Fibroblast of pulmonary artery (primary cell): ENCODE measurements at regions not wholly inside any gene's neighbourhood (a gene's known extent, or its start where the extent isn't known, plus 50 kb on each side); places are given as distances from the start of the nearest gene placed in this dataset.

Source experiments
- DNase-seq: peaks from one replicate; pipeline ENCODE4 v3.0.0-alpha.2; 2010; ENCODE audit warnings: low read depth
- H3K4me3 ChIP-seq: replicated peaks from 2 replicates; pipeline ENCODE4 v1.5.1; 2011; ENCODE audit warnings: low read depth, mild to moderate bottlenecking, control low read depth, low read length, moderate library complexity
- TF ChIP-seq, protein P1 (sequence below): IDR thresholded peaks from 2 replicates; pipeline ENCODE4 v1.5.1; 2011; ENCODE audit warnings: mild to moderate bottlenecking, control low read depth, low read length, inconsistent platforms; ENCODE audit errors: missing control alignments

DNA sequence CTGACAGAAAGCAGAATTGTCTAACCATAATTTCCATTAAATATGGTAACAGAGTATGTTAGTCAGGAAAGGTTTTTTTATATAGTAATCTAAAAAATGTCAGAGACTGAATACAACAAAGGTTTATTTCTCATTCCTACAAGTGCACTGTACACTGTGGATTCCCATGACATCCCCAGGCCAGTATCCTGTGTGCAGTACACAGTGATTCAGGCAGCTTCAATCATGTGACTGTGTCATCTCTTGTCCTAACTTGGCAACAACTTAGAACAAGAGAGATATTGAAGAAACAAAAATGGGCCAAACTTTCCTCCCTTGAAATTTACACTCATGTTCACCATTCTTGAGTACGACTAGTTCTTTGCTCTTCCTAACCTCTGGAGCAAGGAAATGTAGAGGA is 189.8 kb upstream of the SEMA3A start:
- DNase-seq: no peak
- TF ChIP-seq, protein P1, sequence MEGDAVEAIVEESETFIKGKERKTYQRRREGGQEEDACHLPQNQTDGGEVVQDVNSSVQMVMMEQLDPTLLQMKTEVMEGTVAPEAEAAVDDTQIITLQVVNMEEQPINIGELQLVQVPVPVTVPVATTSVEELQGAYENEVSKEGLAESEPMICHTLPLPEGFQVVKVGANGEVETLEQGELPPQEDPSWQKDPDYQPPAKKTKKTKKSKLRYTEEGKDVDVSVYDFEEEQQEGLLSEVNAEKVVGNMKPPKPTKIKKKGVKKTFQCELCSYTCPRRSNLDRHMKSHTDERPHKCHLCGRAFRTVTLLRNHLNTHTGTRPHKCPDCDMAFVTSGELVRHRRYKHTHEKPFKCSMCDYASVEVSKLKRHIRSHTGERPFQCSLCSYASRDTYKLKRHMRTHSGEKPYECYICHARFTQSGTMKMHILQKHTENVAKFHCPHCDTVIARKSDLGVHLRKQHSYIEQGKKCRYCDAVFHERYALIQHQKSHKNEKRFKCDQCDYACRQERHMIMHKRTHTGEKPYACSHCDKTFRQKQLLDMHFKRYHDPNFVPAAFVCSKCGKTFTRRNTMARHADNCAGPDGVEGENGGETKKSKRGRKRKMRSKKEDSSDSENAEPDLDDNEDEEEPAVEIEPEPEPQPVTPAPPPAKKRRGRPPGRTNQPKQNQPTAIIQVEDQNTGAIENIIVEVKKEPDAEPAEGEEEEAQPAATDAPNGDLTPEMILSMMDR: no peak
- H3K4me3 ChIP-seq: no peak overlapping the region

DNA sequence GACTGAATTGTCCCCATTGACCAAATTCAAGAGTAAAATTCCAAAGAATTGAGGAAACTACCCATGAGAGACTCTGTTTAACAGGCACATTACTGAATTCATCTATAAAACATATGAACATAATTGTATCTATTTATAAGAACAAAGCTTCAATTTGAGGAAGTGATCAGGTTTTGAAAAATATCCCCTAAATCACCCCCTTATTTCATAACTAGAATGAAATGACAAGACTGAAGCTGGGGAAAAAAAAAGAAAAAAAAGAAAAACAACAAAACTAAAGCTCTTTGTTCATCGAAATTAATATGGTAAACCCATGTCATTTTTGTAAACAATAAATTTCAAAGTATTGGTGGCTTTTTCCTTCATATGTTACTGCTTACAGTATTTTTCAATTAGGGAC is 184.9 kb upstream of the SEMA3A start:
- H3K4me3 ChIP-seq: no peak overlapping the region
- no peak for DNase-seq
- TF ChIP-seq, protein P1: no peak

DNA sequence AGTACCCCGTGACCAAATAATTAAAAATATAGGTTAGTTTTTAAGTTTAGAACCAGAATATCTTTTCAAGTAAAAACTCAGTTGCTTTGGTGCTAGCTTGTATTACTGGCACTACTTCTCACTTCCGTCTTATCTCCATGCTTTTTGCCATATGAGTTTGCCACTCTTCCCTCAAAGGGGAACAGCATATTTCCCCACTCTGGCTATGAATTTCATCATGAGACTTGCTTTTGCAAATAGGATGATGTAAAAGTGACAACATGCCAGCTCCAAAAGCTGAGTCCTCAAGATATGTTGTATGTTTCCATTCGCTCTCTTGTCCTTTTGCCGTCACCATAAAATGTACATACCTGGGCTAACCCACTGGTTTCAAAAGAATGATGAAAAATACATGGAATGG is 178.1 kb upstream of the SEMA3A start:
- TF ChIP-seq, protein P1: no peak
- peak; percentile 54 for DNase-seq
- no peak overlapping the region for H3K4me3 ChIP-seq

DNA sequence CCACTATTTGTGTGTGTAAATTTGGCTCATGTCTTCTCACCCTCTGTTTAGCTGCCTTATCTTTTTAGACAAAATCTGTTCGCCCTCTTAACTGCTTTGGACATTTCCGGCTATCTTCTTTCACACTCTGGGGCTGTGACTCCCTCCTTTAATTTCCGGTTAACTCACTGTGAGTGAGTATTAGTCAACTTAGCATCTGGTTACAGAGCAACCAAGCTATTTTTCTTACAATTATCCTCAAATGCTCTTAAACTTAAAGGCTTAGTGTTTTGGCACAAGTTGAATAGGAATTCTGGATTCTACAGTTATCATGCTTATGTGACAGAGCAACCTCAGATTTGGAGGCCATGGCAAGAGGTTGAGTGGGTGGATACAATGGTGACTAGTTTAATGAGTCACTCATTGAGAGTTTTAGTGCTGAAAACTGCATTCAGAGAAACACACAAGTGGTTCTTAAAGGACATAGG is 177.6 kb upstream of the SEMA3A start:
- H3K4me3 ChIP-seq: no peak overlapping the region
- peak; percentile 86 for DNase-seq
- TF ChIP-seq, protein P1: no peak

DNA sequence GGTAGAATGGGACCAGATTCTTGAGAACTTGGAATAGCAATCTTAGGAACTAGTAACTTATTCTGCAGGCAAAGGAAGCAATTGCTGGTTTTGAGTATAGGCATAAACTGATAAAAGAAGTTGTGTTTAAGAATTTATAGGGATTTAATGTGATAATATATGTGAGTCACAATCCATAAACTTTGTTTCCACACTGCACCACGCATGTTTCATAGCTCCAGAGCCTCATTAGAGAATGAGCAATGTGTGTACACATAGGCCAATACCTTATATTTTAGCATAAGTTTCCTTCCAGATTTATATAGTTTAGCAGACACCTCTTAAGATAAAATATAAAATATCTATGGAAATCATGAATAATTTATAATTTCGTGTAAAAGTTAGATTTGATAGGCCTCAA is 175.5 kb upstream of the SEMA3A start:
- no peak overlapping the region for H3K4me3 ChIP-seq
- TF ChIP-seq, protein P1: no peak
- DNase-seq: no peak

DNA sequence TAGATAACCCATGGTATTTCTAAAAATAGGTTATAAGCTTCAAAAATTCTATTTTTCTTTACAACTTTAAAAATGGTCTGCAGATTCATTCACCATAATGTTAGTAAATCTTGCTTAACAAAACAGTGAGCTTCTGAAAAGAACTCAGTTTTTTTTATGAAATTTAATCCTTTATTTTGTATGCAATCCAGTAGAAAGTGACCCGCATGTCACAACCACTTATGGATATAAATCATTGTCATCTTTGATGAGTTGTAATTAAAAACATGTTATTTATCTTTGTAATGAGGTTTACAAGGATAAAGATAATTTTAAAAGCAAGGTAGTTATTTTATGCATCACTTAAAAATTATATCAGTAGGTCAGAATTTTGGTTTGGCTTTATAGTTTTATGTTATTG is 173.5 kb upstream of the SEMA3A start:
- TF ChIP-seq, protein P1: no peak
- no peak for DNase-seq
- no peak overlapping the region for H3K4me3 ChIP-seq

DNA sequence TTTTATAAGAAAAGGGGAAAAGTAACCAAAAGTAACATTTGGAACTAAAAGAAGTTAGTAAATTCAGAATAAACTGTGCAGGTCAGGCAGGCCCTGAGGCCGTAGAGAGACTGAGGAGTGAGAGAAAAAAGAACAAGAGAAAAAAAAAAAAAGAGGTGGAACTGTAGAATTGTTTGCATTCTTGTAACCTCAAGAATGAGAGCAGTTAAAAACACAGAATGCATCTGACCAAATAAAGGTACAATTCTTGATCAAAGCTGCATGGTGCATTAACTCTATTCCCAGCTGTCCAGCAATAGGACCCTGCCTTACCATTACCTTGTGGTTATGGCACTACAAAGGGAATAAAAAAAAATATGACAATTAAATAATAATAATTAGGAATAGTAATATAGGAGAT is 170.1 kb upstream of the SEMA3A start:
- H3K4me3 ChIP-seq: no peak overlapping the region
- DNase-seq: peak; percentile 11
- TF ChIP-seq, protein P1: no peak
